Left lung (tissue), 4 donors: ENCODE measurements at regions not wholly inside any gene's neighbourhood (a gene's known extent, or its start where the extent isn't known, plus 50 kb on each side); places are given as distances from the start of the nearest gene placed in this dataset.

Experiments
- ATAC-seq: fragments of 200-7000 bp; cut with Tn5 transposase; one replicate; pipeline ENCODE4 v1.9.1; 2020; ENCODE audit warnings: moderate library complexity
- DNase-seq, 4 donors: peaks; one replicate each; pipeline ENCODE4 v3.0.0-alpha.2; 2013 to 2020
- H3K27ac ChIP-seq, 2 donors: fragments of 200-600 bp; sonication (generic) in 1 of 2; one replicate each; pipeline versions ENCODE4 v1.5.0 to v1.8.0; 2020 to 2021
- H3K27me3 ChIP-seq, 2 donors: fragments of 200-600 bp; sonication (generic) in 1 of 2; one replicate each; pipeline versions ENCODE4 v1.5.0 to v1.8.0; 2020 to 2021
- H3K36me3 ChIP-seq, 2 donors: fragments of 200-600 bp; sonication (generic) in 1 of 2; one replicate each; pipeline versions ENCODE4 v1.5.0 to v1.8.0; 2020 to 2021
- H3K4me1 ChIP-seq, 2 donors: fragments of 200-600 bp; one replicate each; pipeline ENCODE4 v1.8.0; 2021
- H3K4me3 ChIP-seq, 2 donors: fragments of 200-600 bp; sonication (generic) in 1 of 2; one replicate each; pipeline versions ENCODE4 v1.5.0 to v1.8.0; 2020 to 2021; ENCODE audit warnings: mild to moderate bottlenecking in 1 of 2
- H3K9me3 ChIP-seq, 2 donors: fragments of 200-600 bp; sonication (generic) in 1 of 2; one replicate each; pipeline versions ENCODE4 v1.5.0 to v1.8.0; 2020 to 2021
- CTCF ChIP-seq, 2 donors: fragments of 200-600 bp; sonication (generic) in 1 of 2; IDR thresholded peaks; one replicate each; pipeline versions ENCODE4 v1.5.0 to v1.8.0; 2021; ENCODE audit warnings: antibody characterized with exemption in 2 of 2
- intact Hi-C, 2 donors: fragments of 100-400 bp; cut with DNase I; formaldehyde crosslinking; loops; one replicate each; pipeline versions ENCODE4 v1.11.2 to v1.14.2; 2022
- donor health status: DM: no; HTN: yes; CAD: no.
- donor health status: DM: no; HTN: no; CAD: no.

GRCh38 chr2:180161415-180161814 is 154.3 kb upstream of the CWC22 start:
- H3K36me3 ChIP-seq = no peaks in the 10 kb centered on the region
- no peaks in the 10 kb centered on the region for H3K9me3 ChIP-seq
- ATAC-seq = no peak
- intact Hi-C loops = no loop called here
- no peak for TF ChIP-seq CTCF (IDR thresholded peaks at IDR 0.05)
- H3K4me1 ChIP-seq = no peaks in the 10 kb centered on the region
- H3K27ac ChIP-seq = no peak overlapping the region
- H3K27me3 ChIP-seq = no peaks in the 10 kb centered on the region
- no peak for DNase-seq
- H3K4me3 ChIP-seq = no peak overlapping the region

GRCh38 chr2:180159921-180160320 is 152.8 kb upstream of the CWC22 start:
- no peaks in the 10 kb centered on the region for H3K36me3 ChIP-seq
- no peak for TF ChIP-seq CTCF (IDR thresholded peaks at IDR 0.05)
- H3K9me3 ChIP-seq = no peaks in the 10 kb centered on the region
- no peak overlapping the region for H3K4me3 ChIP-seq
- intact Hi-C loops = no loop called here
- ATAC-seq (no peak), DNase-seq (no peak)
- no peaks in the 10 kb centered on the region for H3K4me1 ChIP-seq
- no peak overlapping the region for H3K27ac ChIP-seq
- H3K27me3 ChIP-seq = no peaks in the 10 kb centered on the region

- no peak for ATAC-seq
- no peak for TF ChIP-seq CTCF (IDR thresholded peaks at IDR 0.05)
Observed at GRCh38 chr2:180158961-180159360, 151.9 kb upstream of the CWC22 start.

GRCh38 chr2:180156651-180157050 is 149.6 kb upstream of the CWC22 start:
- DNase-seq = no peak
- no peak for ATAC-seq
- H3K27ac ChIP-seq = no peak overlapping the region
- no peaks in the 10 kb centered on the region for H3K9me3 ChIP-seq
- intact Hi-C loops = no loop called here
- no peak for TF ChIP-seq CTCF (IDR thresholded peaks at IDR 0.05)
- no peaks in the 10 kb centered on the region for H3K4me1 ChIP-seq
- no peak overlapping the region for H3K4me3 ChIP-seq
- H3K36me3 ChIP-seq = no peaks in the 10 kb centered on the region
- H3K27me3 ChIP-seq = no peaks in the 10 kb centered on the region

More at GRCh38 chr2:180158961-180159360, 151.9 kb upstream of the CWC22 start:
- H3K36me3 ChIP-seq = no peaks in the 10 kb centered on the region
- peak in 1 of 4 donors; percentile 1 for DNase-seq
- no peak overlapping the region for H3K4me3 ChIP-seq
- no peak overlapping the region for H3K27ac ChIP-seq
- H3K4me1 ChIP-seq = no peaks in the 10 kb centered on the region
- no peaks in the 10 kb centered on the region for H3K27me3 ChIP-seq
- H3K9me3 ChIP-seq = no peaks in the 10 kb centered on the region
- intact Hi-C loops = no loop called here

GRCh38 chr2:180150606-180151005 is 143.5 kb upstream of the CWC22 start:
- H3K27ac ChIP-seq = no peak overlapping the region
- DNase-seq = no peak
- no peaks in the 10 kb centered on the region for H3K4me1 ChIP-seq
- no peak for ATAC-seq
- no peaks in the 10 kb centered on the region for H3K36me3 ChIP-seq
- no peak overlapping the region for H3K4me3 ChIP-seq
- H3K9me3 ChIP-seq = no peaks in the 10 kb centered on the region
- H3K27me3 ChIP-seq = no peaks in the 10 kb centered on the region
- intact Hi-C loops = no loop called here
- TF ChIP-seq CTCF (IDR thresholded peaks at IDR 0.05) = no peak
